ENCODE measurements at regions not wholly inside any gene's neighbourhood (a gene's known extent, or its start where the extent isn't known, plus 50 kb on each side); places are given as distances from the start of the nearest gene placed in this dataset.

DNA sequence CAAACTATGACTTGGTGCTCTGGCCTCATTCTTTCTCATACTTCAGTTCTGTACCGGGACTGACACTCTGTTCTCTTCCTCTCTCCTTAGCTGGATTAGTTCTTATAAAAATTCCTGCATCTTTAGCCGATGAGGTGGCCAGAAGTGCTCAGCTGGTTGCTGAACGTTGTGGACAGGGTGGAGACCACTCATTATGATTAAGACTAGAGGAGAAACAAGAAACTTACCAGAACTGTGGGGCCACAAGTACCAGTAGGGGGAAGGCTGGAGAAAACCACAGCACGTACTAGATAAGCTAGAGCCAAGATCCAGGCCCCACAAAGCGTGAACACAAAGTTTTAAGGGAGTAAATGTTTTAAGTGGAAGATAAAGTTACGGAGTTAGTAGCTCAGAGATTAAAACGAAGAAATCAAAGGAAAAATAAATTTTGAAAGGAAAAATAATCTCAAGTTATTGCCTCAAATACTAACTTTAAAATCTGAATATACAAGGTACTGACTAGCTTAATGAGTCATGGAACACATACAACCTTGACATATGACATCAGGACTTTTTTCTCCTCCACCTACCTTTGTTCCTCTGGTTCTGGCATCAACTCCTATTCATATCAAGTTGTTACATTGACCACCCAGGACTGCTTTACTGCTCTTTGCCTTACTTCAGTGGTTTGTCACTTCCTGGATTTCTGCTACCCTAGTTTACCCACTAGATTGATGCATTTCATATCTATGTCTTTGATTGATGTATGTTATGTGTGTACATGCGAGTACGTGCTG lies 469.0 kb downstream of the TFEC start:
- TF ChIP-seq, protein P1, sequence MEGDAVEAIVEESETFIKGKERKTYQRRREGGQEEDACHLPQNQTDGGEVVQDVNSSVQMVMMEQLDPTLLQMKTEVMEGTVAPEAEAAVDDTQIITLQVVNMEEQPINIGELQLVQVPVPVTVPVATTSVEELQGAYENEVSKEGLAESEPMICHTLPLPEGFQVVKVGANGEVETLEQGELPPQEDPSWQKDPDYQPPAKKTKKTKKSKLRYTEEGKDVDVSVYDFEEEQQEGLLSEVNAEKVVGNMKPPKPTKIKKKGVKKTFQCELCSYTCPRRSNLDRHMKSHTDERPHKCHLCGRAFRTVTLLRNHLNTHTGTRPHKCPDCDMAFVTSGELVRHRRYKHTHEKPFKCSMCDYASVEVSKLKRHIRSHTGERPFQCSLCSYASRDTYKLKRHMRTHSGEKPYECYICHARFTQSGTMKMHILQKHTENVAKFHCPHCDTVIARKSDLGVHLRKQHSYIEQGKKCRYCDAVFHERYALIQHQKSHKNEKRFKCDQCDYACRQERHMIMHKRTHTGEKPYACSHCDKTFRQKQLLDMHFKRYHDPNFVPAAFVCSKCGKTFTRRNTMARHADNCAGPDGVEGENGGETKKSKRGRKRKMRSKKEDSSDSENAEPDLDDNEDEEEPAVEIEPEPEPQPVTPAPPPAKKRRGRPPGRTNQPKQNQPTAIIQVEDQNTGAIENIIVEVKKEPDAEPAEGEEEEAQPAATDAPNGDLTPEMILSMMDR (IDR thresholded peaks at IDR 0.05; ENCODE audit: low read depth, low read length, poor library complexity, severe bottlenecking): no peak
- no peak for TF ChIP-seq EZH2phosphoT487 (IDR thresholded peaks at IDR 0.05; ENCODE audit: borderline replicate concordance, low read length)
